Left lobe of liver (tissue), 2 donors: ENCODE measurements at regions not wholly inside any gene's neighbourhood (a gene's known extent, or its start where the extent isn't known, plus 50 kb on each side); places are given as distances from the start of the nearest gene placed in this dataset.
"Not testable (repeated sequence)": the region's sequence is repeated elsewhere in the genome, so short reads cannot be mapped to it uniquely, and the experiment has no call there.

ENCODE experiments used
- ATAC-seq: fragments of 200-7000 bp; cut with Tn5 transposase; one replicate; pipeline ENCODE4 v1.9.1; 2020; ENCODE audit warnings: mild to moderate bottlenecking, moderate library complexity
- DNase-seq: peaks from one replicate; pipeline ENCODE4 v3.0.0-alpha.2; 2020; ENCODE audit warnings: low spot score
- donor health status: DM: no; HTN: no; CAD: no; lungs with moderate emphysema.
- donor health status: DM: no; HTN: yes; CAD: no.

DNA sequence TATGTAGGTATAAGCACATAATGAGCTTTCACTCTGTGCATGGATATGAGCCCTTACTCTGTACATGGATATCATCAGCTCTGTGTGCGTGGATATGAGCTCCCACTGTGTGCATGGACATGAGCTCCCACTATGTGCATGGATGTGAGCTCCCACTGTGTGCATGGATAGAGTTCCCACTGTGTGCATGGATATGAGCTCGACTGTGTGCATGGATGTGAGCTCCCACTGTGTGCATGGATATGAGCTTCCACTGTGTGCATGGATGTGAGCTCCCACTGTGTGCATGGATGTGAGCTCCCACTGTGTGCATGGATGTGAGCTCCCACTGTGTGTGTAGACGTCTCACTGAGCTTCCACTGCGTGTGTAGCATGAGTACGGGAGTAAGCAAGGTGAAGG, 149.3 kb upstream of the ALKAL2 start:
- DNase-seq: no peak
- ATAC-seq: no peak

DNA sequence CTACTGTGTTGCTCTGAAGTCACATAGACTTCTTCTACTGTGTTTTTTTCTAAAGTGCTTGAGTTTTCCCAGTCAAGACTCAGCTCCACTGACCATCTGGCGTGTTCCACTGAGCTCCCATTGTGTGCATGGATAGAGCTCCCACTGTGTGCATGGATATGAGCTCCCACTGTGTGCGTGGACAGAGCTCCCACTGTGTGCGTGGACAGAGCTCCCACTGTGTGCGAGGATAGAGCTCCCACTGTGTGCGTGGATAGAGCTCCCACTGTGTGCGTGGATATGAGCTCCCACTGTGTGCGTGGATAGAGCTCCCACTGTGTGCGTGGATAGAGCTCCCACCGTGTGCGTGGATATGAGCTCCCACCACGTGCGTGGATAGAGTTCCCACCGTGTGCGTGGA, 148.3 kb upstream of the ALKAL2 start:
- ATAC-seq (no peak), DNase-seq (no peak)

DNA sequence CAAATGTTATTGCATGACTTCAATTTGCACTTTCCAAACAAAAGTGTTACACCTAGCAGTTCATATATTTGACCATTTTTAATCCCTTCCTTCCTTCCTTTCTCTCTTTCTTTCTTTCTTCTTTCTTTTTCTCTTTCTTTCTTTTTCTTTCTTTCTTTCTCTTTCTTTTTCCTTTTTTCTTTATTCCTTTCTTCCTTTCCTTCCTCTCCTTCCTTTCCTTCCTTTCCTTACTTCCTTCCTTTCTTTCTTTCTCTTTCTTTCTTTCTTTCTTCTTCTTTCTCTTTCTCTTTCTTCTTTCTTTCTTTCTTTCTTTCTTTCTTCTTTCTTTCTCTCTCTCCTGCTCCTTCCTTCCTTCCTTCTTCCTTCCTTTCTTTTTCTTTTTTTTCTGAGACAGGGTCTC, 146.7 kb upstream of the ALKAL2 start:
- DNase-seq: no peak
- ATAC-seq: no peak

DNA sequence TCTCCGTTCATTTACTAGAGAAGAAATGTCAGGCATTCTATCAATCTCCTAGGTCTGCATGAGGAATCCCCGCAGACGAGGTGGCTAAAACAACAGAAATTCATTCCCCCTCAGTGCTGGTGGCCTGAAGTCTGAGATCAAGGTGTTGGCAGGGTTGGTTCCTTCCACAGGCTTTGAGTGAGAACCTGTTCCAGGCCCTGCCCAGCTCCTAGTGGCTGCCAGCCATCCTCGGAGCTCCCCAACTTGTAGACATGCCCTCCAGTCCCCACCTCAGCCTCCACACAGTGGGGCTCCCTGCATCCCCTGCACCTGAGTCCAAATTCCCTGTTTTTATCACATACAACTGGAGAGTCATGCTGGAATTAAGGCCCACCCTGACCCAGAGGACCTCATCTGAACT, 145.3 kb upstream of the ALKAL2 start:
- DNase-seq: no peak
- no peak for ATAC-seq

DNA sequence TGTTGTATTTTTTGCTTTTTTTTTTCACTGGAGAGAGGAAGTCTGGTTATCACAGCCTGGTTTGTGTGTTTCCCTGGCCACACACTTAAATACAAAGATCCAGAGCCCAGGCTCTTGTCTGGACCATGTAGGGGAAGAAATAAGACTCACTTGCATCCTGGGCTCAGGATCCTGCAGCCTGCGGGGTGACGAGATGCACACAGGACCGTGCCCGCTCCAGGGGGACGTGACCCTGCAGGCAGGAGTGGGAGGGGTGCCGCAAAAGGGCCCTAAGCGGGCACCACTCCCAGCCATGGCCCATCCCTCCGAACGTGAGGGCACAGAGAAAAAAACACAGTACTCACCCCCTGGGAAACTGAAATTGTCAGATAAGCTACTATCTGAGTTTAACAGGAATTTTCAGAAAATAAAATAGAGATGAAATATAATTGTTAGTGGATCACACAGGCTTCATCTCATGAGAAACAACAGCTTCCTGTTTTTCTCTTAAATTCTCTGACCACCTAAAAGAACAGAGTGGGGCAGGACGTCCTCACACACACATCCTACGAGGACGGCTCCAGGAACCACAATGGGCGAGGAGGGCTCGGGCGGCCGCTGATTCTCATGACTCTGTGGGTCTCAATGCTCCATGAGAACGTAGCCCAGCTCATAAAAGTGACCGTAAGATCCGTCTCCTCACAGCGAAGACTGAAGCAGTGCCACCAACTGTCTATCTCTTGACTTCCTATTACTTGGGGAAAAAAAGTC, 142.6 kb upstream of the ALKAL2 start:
- ATAC-seq (no peak), DNase-seq (no peak)

DNA sequence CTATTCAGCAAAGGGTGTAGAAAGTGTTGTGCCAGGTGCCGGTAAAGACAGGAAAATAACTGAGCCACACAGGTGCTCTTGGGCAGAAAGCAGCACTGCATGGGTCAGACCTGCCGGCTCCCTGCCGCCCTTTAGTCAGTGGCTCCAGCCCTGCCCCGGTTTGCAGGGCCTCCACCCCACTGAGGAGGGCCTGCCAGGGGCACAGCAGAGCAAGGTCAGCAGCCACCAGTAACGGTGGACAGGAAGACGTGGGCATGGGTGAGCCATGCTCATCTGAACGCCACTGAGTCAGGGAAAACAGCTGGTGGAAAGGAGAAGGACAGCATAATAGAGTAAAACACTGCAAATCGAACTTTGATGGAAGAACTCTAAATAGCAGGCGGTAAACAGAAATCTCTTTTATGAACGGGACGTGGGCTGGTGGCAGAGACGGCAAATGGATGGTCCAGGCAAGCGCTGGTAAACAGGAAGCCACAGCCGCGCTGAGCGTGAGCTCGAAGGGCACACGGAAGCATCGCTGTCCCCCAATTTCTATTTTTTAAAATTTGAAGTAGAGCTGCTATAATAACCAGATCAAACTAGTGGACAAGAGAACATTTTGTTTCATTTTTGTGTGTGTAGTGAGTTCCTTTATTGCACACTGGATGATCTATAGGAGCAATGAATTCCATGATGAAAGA, 141.8 kb upstream of the ALKAL2 start:
- ATAC-seq: no peak

DNA sequence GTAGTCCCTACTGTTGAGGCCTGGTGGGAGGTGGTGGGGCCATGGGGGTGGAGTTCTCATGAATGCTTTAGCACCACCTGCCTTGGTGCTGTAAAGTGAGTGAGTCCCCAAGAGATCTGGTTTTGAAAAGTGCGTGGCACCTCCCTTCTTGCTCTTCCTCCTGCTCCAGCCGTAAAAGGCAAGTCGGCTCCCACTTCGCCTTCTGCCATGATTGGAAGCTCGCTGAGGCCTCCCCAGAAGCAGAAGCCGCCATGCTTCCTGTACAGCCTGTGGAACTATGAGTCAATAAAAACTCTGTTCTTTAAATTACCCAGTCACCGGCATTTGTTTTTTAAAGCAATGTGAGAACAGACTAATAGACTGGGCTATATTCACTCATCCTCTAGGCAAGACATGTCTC, 141.3 kb upstream of the ALKAL2 start:
- no peak for DNase-seq
- ATAC-seq: no peak

More for the DNA sequence above, 141.8 kb upstream of the ALKAL2 start:
- DNase-seq: no peak

DNA sequence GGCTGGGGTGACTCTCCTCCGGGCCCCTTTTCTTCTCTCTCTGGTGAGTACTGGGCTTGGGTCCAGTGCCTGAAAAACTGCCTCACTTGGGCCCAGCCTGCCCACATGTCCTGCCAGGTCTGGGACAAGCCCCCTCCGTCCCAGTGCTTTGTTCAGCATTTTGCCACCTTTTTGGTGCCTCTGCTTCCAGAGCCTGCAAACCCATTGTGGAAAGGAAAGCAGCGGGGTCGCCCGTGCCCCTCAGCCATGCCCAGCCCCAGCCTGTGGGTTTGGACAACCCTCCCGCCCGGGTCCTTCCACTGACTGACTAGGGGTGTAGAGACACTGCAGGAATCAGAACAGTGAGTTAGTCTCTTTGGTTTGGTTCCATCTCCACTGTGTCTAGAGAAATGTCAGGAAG, 140.7 kb upstream of the ALKAL2 start:
- DNase-seq: no peak
- ATAC-seq: no peak

DNA sequence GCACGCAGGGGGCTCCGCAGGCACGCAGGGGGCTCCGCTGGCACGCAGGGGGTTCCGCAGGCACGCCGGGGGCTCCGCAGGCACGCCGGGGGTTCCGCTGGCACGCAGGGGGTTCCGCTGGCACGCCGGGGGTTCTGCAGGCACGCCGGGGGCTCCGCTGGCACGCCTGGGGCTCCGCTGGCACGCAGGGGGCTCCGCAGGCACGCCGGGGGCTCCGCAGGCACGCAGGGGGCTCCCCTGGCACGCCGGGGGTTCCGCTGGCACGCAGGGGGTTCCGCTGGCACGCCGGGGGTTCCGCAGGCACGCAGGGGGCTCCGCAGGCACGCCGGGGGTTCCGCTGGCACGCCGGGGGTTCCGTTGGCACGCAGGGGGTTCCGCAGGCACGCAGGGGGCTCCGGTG, 138.8 kb upstream of the ALKAL2 start:
- ATAC-seq, DNase-seq: not testable (repeated sequence)

DNA sequence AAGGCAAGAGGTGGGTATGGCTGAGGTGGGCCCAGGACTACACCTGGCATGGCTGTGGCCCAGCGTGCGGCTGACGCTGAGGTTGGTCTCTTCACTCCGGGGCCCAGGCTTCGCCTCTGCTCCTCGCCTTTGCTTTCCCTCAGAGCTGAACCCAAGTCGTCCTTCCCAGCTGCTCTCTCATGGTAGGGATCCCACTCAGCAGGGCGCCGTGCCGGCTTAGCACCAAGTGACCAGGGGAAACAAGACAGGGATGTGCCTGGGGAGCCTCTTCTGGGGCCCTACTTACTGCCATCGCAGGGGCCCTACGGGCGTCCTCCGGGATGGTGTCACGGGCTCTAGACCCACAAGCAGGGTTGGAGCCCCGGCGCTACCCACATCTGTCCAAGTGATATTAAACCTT, 138.1 kb upstream of the ALKAL2 start:
- ATAC-seq: no peak
- DNase-seq: no peak

DNA sequence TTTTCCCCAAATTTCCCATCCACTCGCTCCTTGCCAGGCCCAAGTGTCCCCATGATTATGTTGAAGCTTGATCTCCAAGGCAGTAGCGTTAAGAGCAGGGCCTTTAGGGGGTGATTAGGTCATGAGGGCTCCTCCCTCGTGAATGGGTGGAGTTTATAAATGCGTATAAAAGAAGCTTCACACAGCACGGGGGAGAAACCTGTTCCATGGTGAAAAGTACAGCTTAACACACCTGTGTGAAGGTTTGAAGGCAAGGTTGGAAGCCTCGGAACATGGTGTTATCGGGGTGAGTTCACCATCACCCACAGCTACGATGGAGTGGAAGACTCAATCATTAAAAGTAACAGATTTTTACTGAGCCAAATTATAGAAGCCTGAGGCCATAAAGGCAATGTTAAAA, 137.4 kb upstream of the ALKAL2 start:
- DNase-seq (no peak), ATAC-seq (no peak)

DNA sequence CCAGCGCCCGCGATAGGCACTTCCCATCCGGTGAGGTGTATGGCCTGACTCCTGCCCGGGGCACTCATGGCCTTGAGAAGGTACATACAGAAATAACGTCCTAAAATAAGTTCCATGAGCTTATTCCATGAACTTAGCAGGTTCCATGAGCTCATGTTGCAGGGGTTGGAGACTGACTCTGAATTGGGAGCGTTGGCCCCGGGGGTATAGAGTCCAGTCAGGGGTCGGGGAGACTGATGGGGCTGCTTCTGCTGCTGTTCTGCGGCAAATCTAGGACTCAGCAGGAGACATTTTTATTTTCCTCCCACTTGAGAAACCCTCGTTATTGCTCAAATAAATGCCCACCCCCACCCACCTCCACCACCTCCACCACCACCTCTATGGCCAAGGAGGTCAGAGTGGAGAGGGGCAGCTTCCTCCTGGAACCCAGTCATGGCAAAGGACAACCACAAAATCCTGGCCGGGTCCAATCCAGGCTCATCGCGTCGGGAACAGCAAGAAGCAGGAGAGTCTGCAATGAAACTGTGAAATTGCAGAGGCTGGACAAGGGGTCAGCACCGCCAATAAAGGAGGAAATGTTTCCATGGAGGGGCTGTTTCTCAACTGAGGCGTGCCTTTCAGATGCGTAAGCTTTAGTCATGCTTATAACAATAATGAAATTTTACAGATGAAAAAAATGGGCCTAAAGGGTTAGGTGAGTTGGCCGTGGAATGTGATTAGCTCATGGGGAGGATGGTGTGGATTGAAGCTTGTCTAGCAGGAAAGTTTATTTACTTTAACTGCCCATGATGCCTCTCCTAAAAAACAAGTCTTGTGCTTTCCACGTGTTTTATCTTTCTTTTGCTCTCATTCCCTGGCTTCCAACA, 136.6 kb upstream of the ALKAL2 start:
- DNase-seq: no peak
- no peak for ATAC-seq

DNA sequence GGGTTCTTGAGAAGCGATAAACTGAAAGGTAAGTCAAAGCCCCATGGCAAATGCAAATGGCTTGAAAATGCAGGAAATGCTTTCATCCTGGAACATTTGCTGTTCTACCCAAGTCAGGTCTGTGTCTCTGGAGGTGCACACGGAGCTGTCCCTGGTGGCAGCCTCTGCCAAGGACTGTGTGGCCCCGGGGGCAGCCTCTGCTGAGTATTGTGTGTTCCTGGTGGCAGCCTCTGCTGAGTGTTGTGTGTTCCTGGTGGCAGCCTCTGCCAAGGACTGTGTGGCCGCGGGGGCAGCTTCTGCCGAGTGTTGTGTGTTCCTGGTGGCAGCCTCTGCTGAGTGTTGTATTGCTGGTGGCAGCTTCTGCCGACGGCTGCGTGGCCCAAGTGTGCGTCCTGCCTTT, 135.6 kb upstream of the ALKAL2 start:
- no peak for DNase-seq
- ATAC-seq: no peak

DNA sequence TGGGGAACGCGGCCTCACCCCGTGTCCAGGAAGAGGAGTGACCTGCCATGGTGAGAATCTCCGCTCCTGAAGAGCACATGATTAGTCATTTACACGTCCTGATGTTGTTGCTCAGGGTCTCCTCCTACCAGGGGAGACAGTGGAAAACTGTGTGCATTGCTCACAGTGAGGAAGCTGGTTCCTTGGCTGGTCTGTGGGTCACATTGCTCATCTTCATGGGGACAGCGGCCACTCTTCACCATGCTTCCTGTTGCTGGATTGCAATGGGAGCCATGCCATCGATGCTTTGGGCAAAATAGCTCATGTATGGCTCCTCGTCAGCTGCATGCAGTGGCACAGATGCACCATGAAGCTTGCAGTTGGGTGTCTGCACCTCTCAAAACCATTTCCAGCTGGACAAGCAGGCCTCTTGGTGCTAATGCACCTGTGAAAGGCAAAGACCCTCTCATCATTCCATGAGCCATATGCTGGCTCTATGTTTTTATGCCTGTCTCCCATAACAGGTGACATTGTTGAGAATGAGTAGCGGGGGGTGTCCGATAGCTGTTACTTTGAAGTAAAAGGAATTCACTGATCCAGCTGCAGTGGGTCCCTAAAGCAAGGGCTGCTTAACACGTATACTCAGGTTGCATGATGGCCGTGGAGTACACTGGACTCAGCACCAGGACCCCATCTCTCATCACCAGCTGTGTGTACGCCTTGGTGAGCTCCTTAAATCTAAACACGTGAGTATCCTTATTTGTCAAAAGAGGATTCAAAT, 135.0 kb upstream of the ALKAL2 start:
- DNase-seq (no peak), ATAC-seq (no peak)

DNA sequence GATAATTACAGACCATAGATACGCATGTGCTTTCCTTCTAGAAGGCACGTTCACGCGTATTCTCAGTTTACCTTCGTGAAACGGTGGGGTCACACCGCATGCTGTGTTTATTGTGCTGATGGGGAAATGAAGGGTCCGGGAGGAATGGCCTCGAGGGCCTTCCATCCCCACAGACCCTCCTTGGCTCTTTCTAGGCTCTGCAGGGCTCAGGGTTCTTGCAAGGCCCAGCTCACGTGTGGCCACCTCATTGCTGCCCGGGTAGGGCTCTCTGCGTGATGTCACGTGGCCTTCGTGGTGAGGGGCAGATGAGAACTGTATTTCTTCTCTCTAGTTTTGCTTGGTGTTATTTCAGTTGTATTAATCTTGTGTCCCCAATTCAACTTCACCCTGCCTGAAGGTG, 133.5 kb upstream of the ALKAL2 start:
- no peak for ATAC-seq
- DNase-seq: no peak

DNA sequence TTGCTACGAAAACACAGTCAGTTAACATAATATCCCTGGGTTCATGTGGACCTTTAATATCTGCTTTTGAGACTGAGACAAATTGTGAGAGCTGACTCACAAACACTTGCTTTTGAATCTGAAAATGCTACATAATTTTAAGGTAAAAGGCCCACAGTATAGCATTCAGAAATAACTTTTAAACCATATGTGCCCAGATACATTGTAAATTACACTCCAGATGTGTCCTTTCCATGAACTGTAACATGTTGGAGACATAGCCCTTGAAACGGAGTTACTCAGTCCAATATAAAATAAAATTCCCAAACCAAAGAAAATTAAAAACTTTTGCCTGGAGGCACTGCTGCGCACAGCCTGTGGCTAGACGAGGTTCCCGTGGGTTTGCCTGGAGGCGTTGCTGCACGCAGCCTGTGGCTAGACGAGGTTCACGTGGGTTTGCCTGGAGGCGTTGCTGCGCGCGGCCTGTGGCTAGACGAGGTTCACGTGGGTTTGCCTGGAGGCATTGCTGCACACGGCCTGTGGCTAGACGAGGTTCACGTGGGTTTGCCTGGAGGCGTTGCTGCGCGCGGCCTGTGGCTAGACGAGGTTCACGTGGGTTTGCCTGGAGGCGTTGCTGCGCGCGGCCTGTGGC, 131.9 kb upstream of the ALKAL2 start:
- no peak for DNase-seq
- no peak for ATAC-seq

DNA sequence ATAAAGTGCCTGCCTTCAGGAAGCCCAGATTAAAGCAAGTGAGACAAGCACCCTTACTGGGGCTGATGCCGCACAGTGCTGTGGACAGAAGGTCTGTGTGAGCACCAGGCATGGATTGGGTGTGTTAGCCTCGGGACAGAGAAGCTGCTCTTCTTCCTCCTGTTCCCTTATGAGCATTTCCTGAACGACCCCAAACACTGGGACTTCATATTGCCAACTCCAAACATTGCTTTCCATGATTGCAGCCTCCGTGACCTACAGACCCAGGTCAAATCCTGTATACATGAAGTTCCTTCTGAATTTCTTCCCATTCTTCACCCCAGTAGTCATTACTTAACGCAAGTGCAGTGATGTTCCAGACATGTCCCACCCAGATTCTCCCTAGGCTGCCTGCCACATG, 129.8 kb upstream of the ALKAL2 start:
- no peak for DNase-seq
- ATAC-seq: no peak

DNA sequence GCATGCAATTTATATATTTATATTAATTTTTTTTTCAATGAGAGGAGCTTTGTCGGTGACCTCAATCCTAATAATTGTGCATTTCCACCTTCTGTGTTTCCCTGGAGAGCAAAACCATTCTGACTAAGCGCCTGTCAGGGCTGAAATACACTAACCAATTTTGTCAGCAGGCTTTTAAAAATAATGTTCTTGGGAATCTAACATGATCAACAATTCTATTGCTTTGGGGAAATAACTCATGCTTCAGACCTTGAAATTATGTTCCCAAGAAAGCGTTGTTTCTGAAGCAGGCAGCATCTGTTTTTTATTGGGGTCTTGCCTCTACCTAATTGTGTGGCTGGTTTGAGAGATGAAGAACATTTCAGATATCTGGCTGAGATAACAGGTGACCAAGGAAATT, 129.1 kb upstream of the ALKAL2 start:
- ATAC-seq (no peak), DNase-seq (no peak)

DNA sequence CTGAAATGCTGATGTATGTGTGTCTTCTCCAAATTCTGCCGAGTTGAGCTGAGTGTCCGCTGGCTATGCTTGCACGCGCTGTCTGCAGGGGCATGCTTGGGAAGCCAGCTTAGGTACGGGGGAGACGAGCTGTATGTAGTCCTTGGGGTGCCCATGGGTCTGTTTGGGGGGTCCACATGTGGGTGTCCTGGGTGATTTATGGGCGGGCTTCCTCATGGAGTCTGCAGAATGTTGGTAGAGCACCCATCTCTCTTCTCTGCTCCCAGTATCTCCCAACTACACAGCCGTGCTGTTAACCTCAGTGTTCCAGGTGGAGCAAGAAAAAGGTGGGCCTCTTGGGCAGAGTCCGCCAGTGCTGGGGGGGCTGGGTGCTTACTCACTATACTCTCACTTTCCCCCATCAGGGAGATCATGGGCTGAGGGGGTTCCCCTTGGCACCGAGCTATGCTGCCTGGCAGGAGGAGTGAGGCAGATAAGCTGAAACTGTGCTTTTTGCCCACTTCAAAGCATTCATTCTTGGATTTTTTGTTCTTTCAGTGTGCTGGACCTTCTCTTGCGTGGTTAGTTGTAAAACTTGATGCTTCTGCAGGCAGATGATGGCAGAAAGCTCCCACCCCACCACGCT, 128.2 kb upstream of the ALKAL2 start:
- ATAC-seq (no peak), DNase-seq (no peak)

DNA sequence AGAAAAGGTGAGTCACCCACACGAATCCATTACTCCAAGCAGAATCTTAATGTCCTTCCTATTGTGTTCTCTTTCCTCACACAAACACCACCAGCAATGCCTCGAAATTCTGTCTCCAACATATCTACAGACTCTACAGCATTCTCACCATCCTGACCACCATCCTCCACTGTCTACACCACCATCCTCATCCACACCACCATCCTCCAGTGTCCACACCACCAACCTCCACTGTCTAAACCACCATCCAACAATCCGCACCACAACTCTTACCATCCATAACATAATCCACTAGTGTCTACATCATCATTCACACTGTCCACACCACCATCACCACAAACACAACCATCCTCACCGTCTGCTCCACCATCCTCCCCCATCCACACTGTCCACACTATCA, 121.6 kb upstream of the ALKAL2 start:
- ATAC-seq (no peak), DNase-seq (no peak)
